GM12892 (cell line): ENCODE measurements at regions not wholly inside any gene's neighbourhood (a gene's known extent, or its start where the extent isn't known, plus 50 kb on each side); places are given as distances from the start of the nearest gene placed in this dataset.
"Not testable (repeated sequence)": the region's sequence is repeated elsewhere in the genome, so short reads cannot be mapped to it uniquely, and the experiment has no call there.

ENCODE experiments used
- POLR2A ChIP-seq: IDR thresholded peaks from 2 replicates; pipeline ENCODE4 v1.6.1; 2011; ENCODE audit warnings: low read depth, low read length, control low read depth
- POLR2AphosphoS5 ChIP-seq: IDR thresholded peaks from 2 replicates; pipeline ENCODE4 v1.6.1; 2011; ENCODE audit warnings: low read depth, low read length, control low read depth

- not testable (repeated sequence) for TF ChIP-seq POLR2A, POLR2AphosphoS5
Observed at GRCh38 chr11:23484146-23484545, 623.9 kb upstream of the CCDC179 start.
